Esophagus muscularis mucosa (tissue), 4 donors: ENCODE measurements at regions not wholly inside any gene's neighbourhood (a gene's known extent, or its start where the extent isn't known, plus 50 kb on each side); places are given as distances from the start of the nearest gene placed in this dataset.

Experiments used
- CTCF ChIP-seq, 3 experiments: fragments of 200-600 bp in 2 of 3; fragments of 450-650 bp in 1 of 3; sonication (generic) in 2 of 3; IDR thresholded peaks; one replicate each; pipeline ENCODE4 v1.5.1; 2017 to 2019; ENCODE audit warnings: antibody characterized with exemption in 3 of 3, mild to moderate bottlenecking in 2 of 3, moderate library complexity in 1 of 3
- EP300 ChIP-seq: sonication (generic); formaldehyde crosslinking; IDR thresholded peaks from one replicate; pipeline ENCODE4 v1.6.1; 2017; ENCODE audit warnings: antibody characterized with exemption
- POLR2A ChIP-seq: fragments of 450-650 bp; IDR thresholded peaks from one replicate; pipeline ENCODE4 v1.6.1; 2017; ENCODE audit warnings: antibody characterized with exemption, moderate library complexity, mild to moderate bottlenecking, low read depth

DNA sequence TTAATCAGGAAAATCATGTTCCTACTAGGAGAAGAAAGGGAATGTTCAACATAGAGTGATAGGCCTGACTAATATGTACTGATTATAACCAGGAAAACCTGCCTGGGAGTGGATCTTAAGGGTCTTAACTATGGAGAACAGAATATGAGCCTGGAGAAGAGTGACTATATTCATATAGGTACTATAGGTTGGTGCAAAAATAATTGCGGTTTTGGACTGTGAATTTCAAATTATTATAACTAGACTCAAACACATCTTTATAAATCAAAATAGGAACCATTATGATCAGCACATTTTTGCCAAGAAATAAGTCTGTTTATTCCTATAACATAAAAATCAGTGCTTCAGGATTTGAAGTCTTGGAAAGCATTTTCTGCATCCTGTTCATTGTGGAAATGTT, 189.8 kb upstream of the ADAMTS5 start:
- TF ChIP-seq EP300 = no peak
- no peak for TF ChIP-seq POLR2A
- TF ChIP-seq CTCF (IDR thresholded peaks at IDR 0.05) = no peak
